Choroid plexus epithelial cell (primary cell): ENCODE measurements at regions not wholly inside any gene's neighbourhood (a gene's known extent, or its start where the extent isn't known, plus 50 kb on each side); places are given as distances from the start of the nearest gene placed in this dataset.

ENCODE experiments used
- DNase-seq: peaks from one replicate; pipeline ENCODE4 v3.0.0-alpha.2; 2010; ENCODE audit warnings: low read depth
- H3K4me3 ChIP-seq: 2 replicates; pipeline ENCODE4 v1.5.1; 2011; ENCODE audit warnings: low read depth, mild to moderate bottlenecking, control low read depth, low read length, moderate library complexity
- CTCF ChIP-seq: conservative IDR thresholded peaks from 2 replicates; pipeline ENCODE4 v1.5.1; 2011; ENCODE audit warnings: low read depth, mild to moderate bottlenecking, control low read depth, inconsistent platforms, low read length, moderate library complexity

GRCh38 chr6:102387326-102388033 lies 994.0 kb downstream of the GRIK2 start:
- no peak for TF ChIP-seq CTCF
- no peak for DNase-seq

GRCh38 chr6:102381203-102381602 lies 987.7 kb downstream of the GRIK2 start:
- no peak for TF ChIP-seq CTCF
- no peak for DNase-seq
- no peak overlapping the region for H3K4me3 ChIP-seq

More at GRCh38 chr6:102387326-102388033, 994.0 kb downstream of the GRIK2 start:
- no peak overlapping the region for H3K4me3 ChIP-seq

- no peak for TF ChIP-seq CTCF
- no peak overlapping the region for H3K4me3 ChIP-seq
- DNase-seq, result no peak
Observed at GRCh38 chr6:102356170-102356569, 962.7 kb downstream of the GRIK2 start.

- H3K4me3 ChIP-seq, result no peak overlapping the region
- DNase-seq, result no peak
- no peak for TF ChIP-seq CTCF
Observed at GRCh38 chr6:102355578-102355977, 962.1 kb downstream of the GRIK2 start.

- H3K4me3 ChIP-seq, result no peak overlapping the region
- no peak for DNase-seq
- no peak for TF ChIP-seq CTCF
Observed at GRCh38 chr6:102352552-102352951, 959.0 kb downstream of the GRIK2 start.

- TF ChIP-seq CTCF, result no peak
- no peak for DNase-seq
- no peak overlapping the region for H3K4me3 ChIP-seq
Observed at GRCh38 chr6:102344769-102345168, 951.3 kb downstream of the GRIK2 start.

- no peak overlapping the region for H3K4me3 ChIP-seq
- no peak for TF ChIP-seq CTCF
- DNase-seq, result no peak
Observed at GRCh38 chr6:102340311-102340710, 946.8 kb downstream of the GRIK2 start.
